HG03575 (cell line): ENCODE measurements at regions not wholly inside any gene's neighbourhood (a gene's known extent, or its start where the extent isn't known, plus 50 kb on each side); places are given as distances from the start of the nearest gene placed in this dataset.
"Not testable (repeated sequence)": the region's sequence is repeated elsewhere in the genome, so short reads cannot be mapped to it uniquely, and the experiment has no call there.

Source experiments
- ATAC-seq: cut with Tn5 transposase; IDR thresholded peaks from one replicate; pipeline ENCODE4 v1.9.1; 2021; ENCODE audit not compliant: unreplicated experiment, insufficient number of reproducible peaks, low FRiP score; ENCODE audit errors: extremely low read depth

GRCh38 chr3:34475851-34476250, 677.4 kb downstream of the PDCD6IP start:
- ATAC-seq: no peak

GRCh38 chr3:34483311-34483887, 685.0 kb downstream of the PDCD6IP start:
- no peak for ATAC-seq

GRCh38 chr3:34504366-34504765, 705.9 kb downstream of the PDCD6IP start:
- ATAC-seq: no peak

- no peak for ATAC-seq
Measured at GRCh38 chr3:34504775-34505174, 706.3 kb downstream of the PDCD6IP start.

- no peak for ATAC-seq
Measured at GRCh38 chr3:34508732-34509131, 710.3 kb downstream of the PDCD6IP start.

GRCh38 chr3:34511891-34512290, 713.5 kb downstream of the PDCD6IP start:
- no peak for ATAC-seq

GRCh38 chr3:34519008-34519407, 720.6 kb downstream of the PDCD6IP start:
- not testable (repeated sequence) for ATAC-seq

GRCh38 chr3:34531156-34531555, 732.7 kb downstream of the PDCD6IP start:
- ATAC-seq: no peak

- no peak for ATAC-seq
Measured at GRCh38 chr3:34533451-34533850, 735.0 kb downstream of the PDCD6IP start.

GRCh38 chr3:34534013-34534412, 735.6 kb downstream of the PDCD6IP start:
- ATAC-seq: no peak

GRCh38 chr3:34544136-34544535, 745.7 kb downstream of the PDCD6IP start:
- no peak for ATAC-seq

GRCh38 chr3:34547297-34547920, 749.0 kb downstream of the PDCD6IP start:
- ATAC-seq: no peak

GRCh38 chr3:34567266-34567665, 768.8 kb downstream of the PDCD6IP start:
- no peak for ATAC-seq

- ATAC-seq: no peak
Measured at GRCh38 chr3:34568766-34569165, 770.3 kb downstream of the PDCD6IP start.

GRCh38 chr3:34569437-34569836, 771.0 kb downstream of the PDCD6IP start:
- ATAC-seq: no peak

GRCh38 chr3:34570916-34571705, 772.7 kb downstream of the PDCD6IP start:
- no peak for ATAC-seq

- ATAC-seq: no peak
Measured at GRCh38 chr3:34571714-34572113, 773.3 kb downstream of the PDCD6IP start.

GRCh38 chr3:34575776-34576175, 777.3 kb downstream of the PDCD6IP start:
- no peak for ATAC-seq

- no peak for ATAC-seq
Measured at GRCh38 chr3:34582055-34582454, 783.6 kb downstream of the PDCD6IP start.

GRCh38 chr3:34583451-34583850, 785.0 kb downstream of the PDCD6IP start:
- no peak for ATAC-seq
